ENCODE measurements at regions not wholly inside any gene's neighbourhood (a gene's known extent, or its start where the extent isn't known, plus 50 kb on each side); places are given as distances from the start of the nearest gene placed in this dataset.

- no peak for DNase-seq
Observed at GRCh38 chr15:100829457-100829856, 50.2 kb upstream of the ALDH1A3 start.

Data from stimulated activated CD4-positive, alpha-beta T cell treated with anti-CD3 and anti-CD28 coated beads, Interleukin-2, amount 100 ng/mL, for 48 hours (primary cell).